ENCODE measurements at regions not wholly inside any gene's neighbourhood (a gene's known extent, or its start where the extent isn't known, plus 50 kb on each side); places are given as distances from the start of the nearest gene placed in this dataset.

DNA sequence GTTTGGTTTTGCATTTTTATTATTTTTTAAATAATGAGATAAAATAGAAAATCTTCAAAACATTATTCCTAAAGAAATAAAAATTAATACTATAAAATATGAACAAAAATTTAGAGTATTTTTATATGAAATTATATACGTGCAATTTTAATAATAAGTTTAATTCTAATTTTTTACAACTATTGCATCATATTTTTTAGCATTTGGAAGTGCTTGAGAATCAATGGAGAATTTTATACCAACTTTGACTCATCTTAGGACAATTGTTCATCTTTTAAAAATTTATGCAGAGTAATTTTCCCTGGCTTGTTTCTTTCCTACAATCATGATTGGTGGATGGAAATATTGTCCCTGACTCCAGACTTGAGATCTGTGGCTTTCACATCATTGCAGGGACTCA lies 362.5 kb downstream of the MRPL39 start:
- no peak for FAIRE-seq
- H3K27ac ChIP-seq (ENCODE audit: control insufficient read depth, insufficient read depth, low read length): no peak overlapping the region
- dilution Hi-C loops (cut with MboI; ENCODE audit: extremely low pct_ligation_motif_present, low sequenced_read_pairs): no loop called here

GRCh38 chr21:25243808-25244207 lies 363.5 kb downstream of the MRPL39 start:
- DNase-seq (ENCODE audit: low read depth, low spot score) (no peak), FAIRE-seq (no peak)
- Histone ChIP-seq H3K9ac (ENCODE audit: control insufficient read depth, extremely low read depth, insufficient read depth, low read length) (no peak overlapping the region), H3K4me3 (ENCODE audit: control insufficient read depth in 2 of 3, extremely low read depth in 1 of 3, insufficient read depth in 2 of 3, low read depth in 1 of 3, low read length in 3 of 3) (no peak overlapping the region), H3K9me3 (ENCODE audit: control insufficient read depth, low read depth, low read length) (no peaks in the 10 kb centered on the region), H3K27me3 (ENCODE audit: control insufficient read depth, extremely low read depth, insufficient read depth, low read length) (no peaks in the 10 kb centered on the region), H3K27ac (ENCODE audit: control insufficient read depth, insufficient read depth, low read length) (no peak overlapping the region), H3K79me2 (ENCODE audit: control insufficient read depth, insufficient read depth, low read length) (no peaks in the 10 kb centered on the region), H3K9me1 (ENCODE audit: control insufficient read depth, extremely low read depth, insufficient read depth, low read length) (no peaks in the 10 kb centered on the region), H3K36me3 (ENCODE audit: control insufficient read depth in 2 of 2, extremely low read depth in 1 of 2, insufficient read depth in 2 of 2, low read length in 2 of 2) (no peaks in the 10 kb centered on the region), H3K4me2 (ENCODE audit: control insufficient read depth, extremely low read depth, insufficient read depth, low read depth, low read length) (no peak overlapping the region), H2AFZ (ENCODE audit: control insufficient read depth, low read length) (no peak overlapping the region), H3K4me1 (ENCODE audit: control insufficient read depth, extremely low read depth, insufficient read depth, low read length) (no peaks in the 10 kb centered on the region), H4K20me1 (ENCODE audit: control insufficient read depth, extremely low read depth, insufficient read depth, low read length) (no peaks in the 10 kb centered on the region)
- dilution Hi-C loops (cut with MboI; ENCODE audit: extremely low pct_ligation_motif_present, low sequenced_read_pairs): no loop called here
- no peak for TF ChIP-seq EZH2 (IDR thresholded peaks at IDR 0.05; ENCODE audit: low read length)
- TF ChIP-seq CTCF (optimal IDR thresholded peaks at IDR 0.05 in 1 of 3, IDR thresholded peaks at IDR 0.05 in 1 of 3, conservative IDR thresholded peaks at IDR 0.05 in 1 of 3; ENCODE audit: extremely low read depth in 1 of 3, insufficient read depth in 2 of 3, low read length in 3 of 3): no peak

More for the DNA sequence above, 362.5 kb downstream of the MRPL39 start:
- Histone ChIP-seq H4K20me1 (ENCODE audit: control insufficient read depth, extremely low read depth, insufficient read depth, low read length) (no peaks in the 10 kb centered on the region), H3K79me2 (ENCODE audit: control insufficient read depth, insufficient read depth, low read length) (no peaks in the 10 kb centered on the region), H3K9ac (ENCODE audit: control insufficient read depth, extremely low read depth, insufficient read depth, low read length) (no peak overlapping the region), H3K9me3 (ENCODE audit: control insufficient read depth, low read depth, low read length) (no peaks in the 10 kb centered on the region), H3K4me3 (ENCODE audit: control insufficient read depth in 2 of 3, extremely low read depth in 1 of 3, insufficient read depth in 2 of 3, low read depth in 1 of 3, low read length in 3 of 3) (no peak overlapping the region), H3K27me3 (ENCODE audit: control insufficient read depth, extremely low read depth, insufficient read depth, low read length) (no peaks in the 10 kb centered on the region), H2AFZ (ENCODE audit: control insufficient read depth, low read length) (no peak overlapping the region), H3K9me1 (ENCODE audit: control insufficient read depth, extremely low read depth, insufficient read depth, low read length) (no peaks in the 10 kb centered on the region), H3K36me3 (ENCODE audit: control insufficient read depth in 2 of 2, extremely low read depth in 1 of 2, insufficient read depth in 2 of 2, low read length in 2 of 2) (no peaks in the 10 kb centered on the region), H3K4me2 (ENCODE audit: control insufficient read depth, extremely low read depth, insufficient read depth, low read depth, low read length) (no peak overlapping the region), H3K4me1 (ENCODE audit: control insufficient read depth, extremely low read depth, insufficient read depth, low read length) (no peaks in the 10 kb centered on the region)
- no peak for DNase-seq (ENCODE audit: low read depth, low spot score)
- TF ChIP-seq EZH2 (IDR thresholded peaks at IDR 0.05; ENCODE audit: low read length) (no peak), CTCF (optimal IDR thresholded peaks at IDR 0.05 in 1 of 3, IDR thresholded peaks at IDR 0.05 in 1 of 3, conservative IDR thresholded peaks at IDR 0.05 in 1 of 3; ENCODE audit: extremely low read depth in 1 of 3, insufficient read depth in 2 of 3, low read length in 3 of 3) (no peak)

Data from keratinocyte (primary cell).